NK-92 treated with Interleukin-12 subunit alpha and Interleukin-12 subunit beta, amount 100 ng/mL, for 24 hours (cell line): ENCODE measurements at regions not wholly inside any gene's neighbourhood (a gene's known extent, or its start where the extent isn't known, plus 50 kb on each side); places are given as distances from the start of the nearest gene placed in this dataset.

Experiments used
- DNase-seq: peaks from one replicate; lab custom pipeline; 2025; lab: John Stamatoyannopoulos, UW

GRCh38 chr5:56320686-56321085 lies 87.6 kb upstream of the ANKRD55 start:
- DNase-seq: no peak

GRCh38 chr5:56319526-56320181 lies 86.5 kb upstream of the ANKRD55 start:
- DNase-seq: no peak

GRCh38 chr5:56317923-56318561 lies 84.9 kb upstream of the ANKRD55 start:
- no peak for DNase-seq

- no peak for DNase-seq
These were observed 83.3 kb upstream of the ANKRD55 start for GRCh38 chr5:56316299-56316994.

- DNase-seq: no peak
These were observed 81.4 kb upstream of the ANKRD55 start for GRCh38 chr5:56314529-56314928.

- no peak for DNase-seq
These were observed 80.5 kb upstream of the ANKRD55 start for GRCh38 chr5:56313596-56313995.

- DNase-seq: no peak
These were observed 79.9 kb upstream of the ANKRD55 start for GRCh38 chr5:56313004-56313531.

- DNase-seq: no peak
These were observed 78.3 kb upstream of the ANKRD55 start for GRCh38 chr5:56311306-56311905.

- DNase-seq: no peak
These were observed 77.6 kb upstream of the ANKRD55 start for GRCh38 chr5:56310711-56311204.

- DNase-seq: no peak
These were observed 76.2 kb upstream of the ANKRD55 start for GRCh38 chr5:56309262-56309826.

GRCh38 chr5:56307714-56308333 lies 74.7 kb upstream of the ANKRD55 start:
- no peak for DNase-seq

- DNase-seq: no peak
These were observed 73.5 kb upstream of the ANKRD55 start for GRCh38 chr5:56306433-56307150.

- no peak for DNase-seq
These were observed 72.1 kb upstream of the ANKRD55 start for GRCh38 chr5:56305001-56305950.

GRCh38 chr5:56303511-56303910 lies 70.4 kb upstream of the ANKRD55 start:
- DNase-seq: no peak

GRCh38 chr5:56302027-56302426 lies 68.9 kb upstream of the ANKRD55 start:
- DNase-seq: no peak

GRCh38 chr5:56301069-56301468 lies 67.9 kb upstream of the ANKRD55 start:
- no peak for DNase-seq

GRCh38 chr5:56299212-56299611 lies 66.1 kb upstream of the ANKRD55 start:
- DNase-seq: no peak

GRCh38 chr5:56298336-56299090 lies 65.4 kb upstream of the ANKRD55 start:
- DNase-seq: no peak

GRCh38 chr5:56297851-56298250 lies 64.7 kb upstream of the ANKRD55 start:
- no peak for DNase-seq
